GM12872 (cell line): ENCODE measurements at regions not wholly inside any gene's neighbourhood (a gene's known extent, or its start where the extent isn't known, plus 50 kb on each side); places are given as distances from the start of the nearest gene placed in this dataset.

Source experiments
- CTCF ChIP-seq: IDR thresholded peaks from 3 replicates; pipeline ENCODE4 v1.5.1; 2011; ENCODE audit warnings: low read depth, mild to moderate bottlenecking, low read length, moderate library complexity; ENCODE audit not compliant: insufficient read depth

- no peak for TF ChIP-seq CTCF
These were observed 196.3 kb upstream of the PKDCC start for GRCh38 chr2:41851554-41851953.

- peak; percentile 61 for TF ChIP-seq CTCF
These were observed 194.2 kb upstream of the PKDCC start for GRCh38 chr2:41853427-41854191.

- TF ChIP-seq CTCF = no peak
These were observed 193.6 kb upstream of the PKDCC start for GRCh38 chr2:41854227-41854626.

- TF ChIP-seq CTCF = no peak
These were observed 190.9 kb upstream of the PKDCC start for GRCh38 chr2:41856946-41857345.

- TF ChIP-seq CTCF = no peak
These were observed 188.0 kb upstream of the PKDCC start for GRCh38 chr2:41859615-41860514.

- TF ChIP-seq CTCF = no peak
These were observed 184.8 kb upstream of the PKDCC start for GRCh38 chr2:41863062-41863461.

GRCh38 chr2:41865263-41865662 lies 182.6 kb upstream of the PKDCC start:
- no peak for TF ChIP-seq CTCF
